Skeletal muscle cell (primary cell): ENCODE measurements at regions not wholly inside any gene's neighbourhood (a gene's known extent, or its start where the extent isn't known, plus 50 kb on each side); places are given as distances from the start of the nearest gene placed in this dataset.
"Not testable (repeated sequence)": the region's sequence is repeated elsewhere in the genome, so short reads cannot be mapped to it uniquely, and the experiment has no call there.

Experiments used
- DNase-seq: peaks from one replicate; pipeline ENCODE4 v3.0.0-alpha.2; 2010; ENCODE audit warnings: low read depth
- H3K4me3 ChIP-seq: 2 replicates; pipeline ENCODE4 v1.5.1; 2011; ENCODE audit warnings: low read depth, mild to moderate bottlenecking, control low read depth, low read length, moderate library complexity

- no peak overlapping the region for H3K4me3 ChIP-seq
- DNase-seq: no peak
Measured at GRCh38 chr11:71321433-71322191, 69.2 kb upstream of the SHANK2 start.

GRCh38 chr11:71316701-71317100 is 64.3 kb upstream of the SHANK2 start:
- DNase-seq: no peak

GRCh38 chr11:71312616-71313015 is 60.2 kb upstream of the SHANK2 start:
- not testable (repeated sequence) for H3K4me3 ChIP-seq, DNase-seq

More at GRCh38 chr11:71316701-71317100, 64.3 kb upstream of the SHANK2 start:
- no peak overlapping the region for H3K4me3 ChIP-seq

GRCh38 chr11:71311928-71312510 is 59.6 kb upstream of the SHANK2 start:
- H3K4me3 ChIP-seq: no peak overlapping the region
- DNase-seq: no peak

- no peak for DNase-seq
- H3K4me3 ChIP-seq: no peak overlapping the region
Measured at GRCh38 chr11:71311176-71311925, 59.0 kb upstream of the SHANK2 start.

GRCh38 chr11:71310184-71310583 is 57.8 kb upstream of the SHANK2 start:
- no peak overlapping the region for H3K4me3 ChIP-seq
- no peak for DNase-seq

GRCh38 chr11:71309611-71310010 is 57.2 kb upstream of the SHANK2 start:
- H3K4me3 ChIP-seq: no peak overlapping the region
- DNase-seq: no peak

GRCh38 chr11:71309181-71309580 is 56.8 kb upstream of the SHANK2 start:
- no peak overlapping the region for H3K4me3 ChIP-seq
- DNase-seq: no peak

GRCh38 chr11:71307811-71308645 is 55.7 kb upstream of the SHANK2 start:
- H3K4me3 ChIP-seq: no peak overlapping the region
- DNase-seq: no peak

GRCh38 chr11:71305451-71306125 is 53.2 kb upstream of the SHANK2 start:
- H3K4me3 ChIP-seq: no peak overlapping the region
- no peak for DNase-seq

GRCh38 chr11:71305041-71305440 is 52.7 kb upstream of the SHANK2 start:
- no peak for DNase-seq
- H3K4me3 ChIP-seq: no peak overlapping the region

- DNase-seq: no peak
- H3K4me3 ChIP-seq: no peak overlapping the region
Measured at GRCh38 chr11:71304491-71304890, 52.1 kb upstream of the SHANK2 start.

GRCh38 chr11:71304045-71304444 is 51.7 kb upstream of the SHANK2 start:
- H3K4me3 ChIP-seq: no peak overlapping the region
- DNase-seq: no peak

- DNase-seq: no peak
- H3K4me3 ChIP-seq: no peak overlapping the region
Measured at GRCh38 chr11:71302911-71303310, 50.5 kb upstream of the SHANK2 start.

GRCh38 chr11:71302534-71302909 is 50.1 kb upstream of the SHANK2 start:
- no peak overlapping the region for H3K4me3 ChIP-seq
- no peak for DNase-seq
